ENCODE measurements at regions not wholly inside any gene's neighbourhood (a gene's known extent, or its start where the extent isn't known, plus 50 kb on each side); places are given as distances from the start of the nearest gene placed in this dataset.

DNA sequence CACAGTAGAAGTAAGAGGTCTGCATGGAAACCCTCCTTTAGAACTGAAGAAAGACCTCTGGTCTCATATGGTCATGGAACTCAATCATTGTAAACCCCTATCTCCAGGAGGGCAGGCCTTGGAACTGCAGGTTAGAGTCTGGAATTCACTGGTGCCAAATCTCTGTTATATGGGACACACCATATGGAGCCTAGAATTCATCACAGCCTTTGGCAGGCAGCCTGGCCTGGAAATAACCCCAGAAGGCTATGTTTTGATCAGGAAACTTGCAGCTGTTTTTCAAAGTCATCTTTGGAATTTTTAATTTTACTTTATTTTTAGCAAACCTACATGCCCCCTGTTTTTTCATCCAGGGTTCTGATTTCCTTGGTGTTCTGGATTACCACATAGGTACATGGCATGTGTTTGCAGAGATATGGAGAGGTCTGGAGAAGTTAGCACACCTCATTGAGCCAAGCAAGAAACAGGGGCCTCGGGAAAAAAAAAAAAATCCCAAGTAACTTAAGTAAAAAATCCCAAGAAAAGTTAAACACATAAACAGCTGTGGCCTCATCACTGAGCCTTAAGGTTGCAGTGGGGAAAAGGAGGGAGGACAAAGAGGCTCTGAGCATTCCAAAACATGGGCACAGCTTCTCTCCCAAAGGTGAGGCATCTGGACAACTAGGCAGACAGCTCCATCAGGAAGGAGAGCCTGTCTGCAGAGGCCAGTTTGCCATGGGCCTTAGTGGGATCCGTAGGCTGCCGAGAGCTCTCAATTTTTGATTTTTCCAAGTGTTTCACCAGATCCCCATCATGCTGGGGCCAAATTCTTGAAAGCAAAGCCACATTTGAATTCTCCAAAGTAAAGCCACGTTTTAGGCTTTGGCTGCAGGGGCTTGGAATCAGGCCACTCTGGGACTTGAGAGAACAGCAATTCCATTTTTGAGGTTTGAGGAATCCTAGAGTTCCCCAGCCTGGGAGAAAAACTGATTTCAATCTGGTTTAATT is 339.6 kb upstream of the TBX3 start:
- Histone ChIP-seq H3K4me3 (no peak overlapping the region), H3K4me1 (peaks cover 0 to 6% (median 0%) of the 10 kb centered on the region in 4 donors), H3K36me3 (no peaks in the 10 kb centered on the region), H3K9me3 (peaks cover 4 to 8% of the 10 kb centered on the region in 2 donors), H3K27me3 (no peaks in the 10 kb centered on the region), H3K27ac (peak overlapping the region in 1 of 4 donors; percentile 31)
- no peak for TF ChIP-seq CTCF (IDR thresholded peaks at IDR 0.05)
- no peak for TF ChIP-seq POLR2A (IDR thresholded peaks at IDR 0.05)
- no peak for TF ChIP-seq EP300 (IDR thresholded peaks at IDR 0.05; ENCODE audit: low read depth)
- TF ChIP-seq POLR2AphosphoS5 (IDR thresholded peaks at IDR 0.05): no peak
- no peak for DNase-seq
- intact Hi-C loops (cut with DNase I; ENCODE audit: low total_unique reads): no loop called here
- in situ Hi-C loops (cut with MboI; ENCODE audit: low pct_ligation_motif_present in 1 of 4, low pct_unique_long_range_greater_than_20kb in 1 of 4, low sequenced_read_pairs in 3 of 4): no loop called here
- WGBS, 2 donors (ENCODE audit: low coverage in 1 of 2): 63 to 70% methylated on average over 1 to 4 of the region's 4 CpGs

GRCh38 chr12:115020091-115020490 is 336.1 kb upstream of the TBX3 start:
- in situ Hi-C loops (cut with MboI; ENCODE audit: low pct_ligation_motif_present in 1 of 4, low pct_unique_long_range_greater_than_20kb in 1 of 4, low sequenced_read_pairs in 3 of 4): no loop called here
- H3K27ac ChIP-seq: no peak overlapping the region

DNA sequence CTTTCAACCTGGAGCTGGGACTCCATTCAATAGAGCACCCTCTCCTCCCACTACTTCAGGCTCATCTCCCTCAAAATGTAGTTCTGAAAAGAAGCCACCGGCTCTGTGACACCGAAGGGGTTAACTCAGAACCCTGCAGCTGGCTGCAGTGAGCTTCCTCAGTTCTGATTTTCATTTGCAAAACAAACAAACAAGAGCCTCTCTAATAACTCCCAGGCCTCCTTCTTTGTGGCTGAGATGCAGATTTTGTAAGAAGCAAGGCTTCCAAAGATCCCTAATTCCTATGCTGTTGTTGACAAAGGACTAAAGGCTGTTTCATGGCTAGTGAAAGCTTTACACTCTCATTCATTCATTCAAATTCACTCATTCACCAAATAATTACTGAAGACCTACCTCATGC is 333.4 kb upstream of the TBX3 start:
- Histone ChIP-seq H3K36me3 (no peaks in the 10 kb centered on the region), H3K9me3 (peaks cover 4 to 8% of the 10 kb centered on the region in 2 donors), H3K27ac (no peak overlapping the region), H3K4me3 (no peak overlapping the region), H3K27me3 (no peaks in the 10 kb centered on the region), H3K4me1 (no peaks in the 10 kb centered on the region)
- no peak for TF ChIP-seq EP300 (IDR thresholded peaks at IDR 0.05; ENCODE audit: low read depth)
- no peak for TF ChIP-seq POLR2A (IDR thresholded peaks at IDR 0.05)
- TF ChIP-seq POLR2AphosphoS5 (IDR thresholded peaks at IDR 0.05): no peak
- TF ChIP-seq CTCF (IDR thresholded peaks at IDR 0.05): no peak
- WGBS, 2 donors (ENCODE audit: low coverage in 1 of 2): 70 to 79% methylated on average over 2 of the region's 2 CpGs
- intact Hi-C loops (cut with DNase I; ENCODE audit: low total_unique reads) (no loop called here), in situ Hi-C loops (cut with MboI; ENCODE audit: low pct_ligation_motif_present in 1 of 4, low pct_unique_long_range_greater_than_20kb in 1 of 4, low sequenced_read_pairs in 3 of 4) (no loop called here)
- no peak for DNase-seq

More at GRCh38 chr12:115020091-115020490, 336.1 kb upstream of the TBX3 start:
- H3K36me3 ChIP-seq: no peaks in the 10 kb centered on the region
- peaks cover 0 to 6% (median 0%) of the 10 kb centered on the region in 4 donors for H3K4me1 ChIP-seq
- TF ChIP-seq EP300 (IDR thresholded peaks at IDR 0.05; ENCODE audit: low read depth) (no peak), POLR2A (IDR thresholded peaks at IDR 0.05) (no peak), CTCF (IDR thresholded peaks at IDR 0.05) (no peak), POLR2AphosphoS5 (IDR thresholded peaks at IDR 0.05) (no peak)
- no peaks in the 10 kb centered on the region for H3K27me3 ChIP-seq
- H3K9me3 ChIP-seq: peaks cover 4 to 8% of the 10 kb centered on the region in 2 donors
- intact Hi-C loops (cut with DNase I; ENCODE audit: low total_unique reads): no loop called here
- no peak overlapping the region for H3K4me3 ChIP-seq
- no peak for DNase-seq

GRCh38 chr12:115013236-115013981 is 329.4 kb upstream of the TBX3 start:
- intact Hi-C loops (cut with DNase I; ENCODE audit: low total_unique reads) (no loop called here), in situ Hi-C loops (cut with MboI; ENCODE audit: low pct_ligation_motif_present in 1 of 4, low pct_unique_long_range_greater_than_20kb in 1 of 4, low sequenced_read_pairs in 3 of 4) (no loop called here)
- Histone ChIP-seq H3K4me1 (no peaks in the 10 kb centered on the region), H3K27ac (peak overlapping the region in 2 of 4 donors; percentile 11 to 23), H3K4me3 (no peak overlapping the region), H3K27me3 (no peaks in the 10 kb centered on the region), H3K9me3 (no peaks in the 10 kb centered on the region), H3K36me3 (no peaks in the 10 kb centered on the region)
- DNase-seq: no peak
- 58 to 69% methylated on average over 6 to 15 of the region's 15 CpGs for WGBS, 2 donors (ENCODE audit: low coverage in 1 of 2)
- no peak for TF ChIP-seq CTCF (IDR thresholded peaks at IDR 0.05)
- TF ChIP-seq POLR2AphosphoS5 (IDR thresholded peaks at IDR 0.05): no peak
- TF ChIP-seq POLR2A (IDR thresholded peaks at IDR 0.05): no peak
